ENCODE measurements at regions not wholly inside any gene's neighbourhood (a gene's known extent, or its start where the extent isn't known, plus 50 kb on each side); places are given as distances from the start of the nearest gene placed in this dataset.
"Not testable (repeated sequence)": the region's sequence is repeated elsewhere in the genome, so short reads cannot be mapped to it uniquely, and the experiment has no call there.

GRCh38 chr1:68817505-68818210 is 320.8 kb upstream of the DEPDC1 start:
- not testable (repeated sequence) for TF ChIP-seq PATZ1 (CRISPR knock-in tag; IDR thresholded peaks at IDR 0.05; ENCODE audit: borderline replicate concordance); TCF4 (CRISPR knock-in tag; IDR thresholded peaks at IDR 0.05; ENCODE audit: borderline replicate concordance); RARB (CRISPR knock-in tag; IDR thresholded peaks at IDR 0.05); ZFP3 (CRISPR knock-in tag; IDR thresholded peaks at IDR 0.05); ZNF70 (CRISPR knock-in tag; IDR thresholded peaks at IDR 0.05); SNAI2 (CRISPR knock-in tag; IDR thresholded peaks at IDR 0.05)
